ENCODE measurements at regions not wholly inside any gene's neighbourhood (a gene's known extent, or its start where the extent isn't known, plus 50 kb on each side); places are given as distances from the start of the nearest gene placed in this dataset.

DNA sequence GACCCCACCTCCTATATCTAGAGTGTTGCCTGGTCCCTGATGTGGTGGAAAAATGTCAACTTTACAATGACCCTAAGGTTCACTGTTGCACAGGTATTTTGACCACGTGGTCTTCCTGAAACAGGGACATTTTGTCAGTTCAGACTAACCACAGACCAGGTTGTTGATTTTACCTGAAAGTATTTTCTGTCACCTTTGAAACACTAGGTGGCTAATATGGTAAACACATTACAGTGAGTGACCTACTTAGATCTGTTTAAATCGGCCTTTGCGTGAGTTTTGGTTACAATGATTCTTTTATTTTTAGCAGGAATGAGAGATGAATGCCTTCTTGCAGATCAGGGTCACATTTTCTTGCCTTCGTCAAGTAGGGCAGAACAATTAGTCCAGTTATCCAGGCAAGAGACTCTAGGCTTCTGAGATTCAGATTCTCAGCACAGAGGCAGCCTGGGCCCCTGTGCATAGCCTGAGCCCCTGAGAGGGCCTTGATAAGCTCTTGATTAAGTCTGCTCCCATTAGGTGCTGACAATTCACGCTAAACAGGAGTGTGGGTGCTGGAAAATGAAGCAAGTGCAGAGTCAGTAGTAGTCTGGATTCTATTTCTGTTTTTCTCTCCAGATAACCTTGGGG is 226.2 kb downstream of the KCNS3 start:
- TF ChIP-seq, protein P1, sequence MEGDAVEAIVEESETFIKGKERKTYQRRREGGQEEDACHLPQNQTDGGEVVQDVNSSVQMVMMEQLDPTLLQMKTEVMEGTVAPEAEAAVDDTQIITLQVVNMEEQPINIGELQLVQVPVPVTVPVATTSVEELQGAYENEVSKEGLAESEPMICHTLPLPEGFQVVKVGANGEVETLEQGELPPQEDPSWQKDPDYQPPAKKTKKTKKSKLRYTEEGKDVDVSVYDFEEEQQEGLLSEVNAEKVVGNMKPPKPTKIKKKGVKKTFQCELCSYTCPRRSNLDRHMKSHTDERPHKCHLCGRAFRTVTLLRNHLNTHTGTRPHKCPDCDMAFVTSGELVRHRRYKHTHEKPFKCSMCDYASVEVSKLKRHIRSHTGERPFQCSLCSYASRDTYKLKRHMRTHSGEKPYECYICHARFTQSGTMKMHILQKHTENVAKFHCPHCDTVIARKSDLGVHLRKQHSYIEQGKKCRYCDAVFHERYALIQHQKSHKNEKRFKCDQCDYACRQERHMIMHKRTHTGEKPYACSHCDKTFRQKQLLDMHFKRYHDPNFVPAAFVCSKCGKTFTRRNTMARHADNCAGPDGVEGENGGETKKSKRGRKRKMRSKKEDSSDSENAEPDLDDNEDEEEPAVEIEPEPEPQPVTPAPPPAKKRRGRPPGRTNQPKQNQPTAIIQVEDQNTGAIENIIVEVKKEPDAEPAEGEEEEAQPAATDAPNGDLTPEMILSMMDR (tag by site-specific recombination; IDR thresholded peaks at IDR 0.05), result no peak
- TF ChIP-seq PRDM10 (tag by site-specific recombination; IDR thresholded peaks at IDR 0.05) (no peak), ZNF621 (tag by site-specific recombination; IDR thresholded peaks at IDR 0.05) (no peak)

Data from HEK293 (cell line).